ENCODE measurements at regions not wholly inside any gene's neighbourhood (a gene's known extent, or its start where the extent isn't known, plus 50 kb on each side); places are given as distances from the start of the nearest gene placed in this dataset.

DNA sequence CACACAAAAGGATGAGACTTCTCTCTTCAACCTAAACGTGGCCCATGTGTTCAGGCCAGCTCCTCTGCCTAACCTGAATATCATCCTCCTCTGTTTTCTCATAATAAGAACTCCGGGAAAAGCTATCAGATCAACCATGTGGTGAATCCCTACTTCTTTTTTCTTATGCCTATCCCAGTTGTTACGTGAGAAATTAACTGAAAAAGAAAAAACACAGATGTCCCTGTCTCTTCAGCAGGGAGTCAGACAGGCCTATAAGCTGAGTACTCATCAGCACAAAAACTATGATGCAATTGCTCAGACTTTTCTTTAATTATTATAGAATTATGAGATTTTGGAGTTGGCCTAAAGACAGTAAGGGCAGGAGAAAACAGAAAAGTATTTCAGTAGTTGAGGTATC, 613.0 kb upstream of the FSHR start:
- TF ChIP-seq, protein P1, sequence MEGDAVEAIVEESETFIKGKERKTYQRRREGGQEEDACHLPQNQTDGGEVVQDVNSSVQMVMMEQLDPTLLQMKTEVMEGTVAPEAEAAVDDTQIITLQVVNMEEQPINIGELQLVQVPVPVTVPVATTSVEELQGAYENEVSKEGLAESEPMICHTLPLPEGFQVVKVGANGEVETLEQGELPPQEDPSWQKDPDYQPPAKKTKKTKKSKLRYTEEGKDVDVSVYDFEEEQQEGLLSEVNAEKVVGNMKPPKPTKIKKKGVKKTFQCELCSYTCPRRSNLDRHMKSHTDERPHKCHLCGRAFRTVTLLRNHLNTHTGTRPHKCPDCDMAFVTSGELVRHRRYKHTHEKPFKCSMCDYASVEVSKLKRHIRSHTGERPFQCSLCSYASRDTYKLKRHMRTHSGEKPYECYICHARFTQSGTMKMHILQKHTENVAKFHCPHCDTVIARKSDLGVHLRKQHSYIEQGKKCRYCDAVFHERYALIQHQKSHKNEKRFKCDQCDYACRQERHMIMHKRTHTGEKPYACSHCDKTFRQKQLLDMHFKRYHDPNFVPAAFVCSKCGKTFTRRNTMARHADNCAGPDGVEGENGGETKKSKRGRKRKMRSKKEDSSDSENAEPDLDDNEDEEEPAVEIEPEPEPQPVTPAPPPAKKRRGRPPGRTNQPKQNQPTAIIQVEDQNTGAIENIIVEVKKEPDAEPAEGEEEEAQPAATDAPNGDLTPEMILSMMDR (conservative IDR thresholded peaks at IDR 0.05 in 1 of 2, IDR thresholded peaks at IDR 0.05 in 1 of 2; ENCODE audit: extremely low read depth in 1 of 2, insufficient read depth in 1 of 2, low read depth in 1 of 2, low read length in 2 of 2) = no peak
- no peak for TF ChIP-seq EZH2 (IDR thresholded peaks at IDR 0.05; ENCODE audit: borderline replicate concordance, low read length)

Measured in mammary epithelial cell (primary cell).